Subcutaneous abdominal adipose tissue (tissue), 5 donors: ENCODE measurements at regions not wholly inside any gene's neighbourhood (a gene's known extent, or its start where the extent isn't known, plus 50 kb on each side); places are given as distances from the start of the nearest gene placed in this dataset.
"Not testable (repeated sequence)": the region's sequence is repeated elsewhere in the genome, so short reads cannot be mapped to it uniquely, and the experiment has no call there.

Source experiments
- H3K27ac ChIP-seq: one replicate; pipeline ENCODE4 v1.7.0; 2013; ENCODE audit warnings: low read depth, mild to moderate bottlenecking, inconsistent platforms, low read length, moderate library complexity
- H3K27me3 ChIP-seq, 5 donors: one replicate each; pipeline ENCODE4 v1.7.0; 2013; ENCODE audit warnings: low read length in 5 of 5, inconsistent platforms in 1 of 5; ENCODE audit not compliant: control insufficient read depth in 5 of 5, insufficient read depth in 4 of 5
- H3K36me3 ChIP-seq, 5 donors: one replicate each; pipeline ENCODE4 v1.7.0; 2013; ENCODE audit warnings: low read length in 5 of 5; ENCODE audit not compliant: control insufficient read depth in 5 of 5, insufficient read depth in 5 of 5
- H3K4me1 ChIP-seq, 5 donors: one replicate each; pipeline ENCODE4 v1.7.0; 2013; ENCODE audit warnings: low read length in 5 of 5, mild to moderate bottlenecking in 3 of 5, moderate library complexity in 1 of 5; ENCODE audit not compliant: control insufficient read depth in 5 of 5, insufficient read depth in 5 of 5
- H3K4me3 ChIP-seq, 5 donors: one replicate each; pipeline ENCODE4 v1.7.0; 2013; ENCODE audit warnings: low read length in 5 of 5, low read depth in 1 of 5
- H3K9ac ChIP-seq, 5 donors: one replicate each; pipeline ENCODE4 v1.7.0; 2013; ENCODE audit warnings: low read length in 5 of 5, mild to moderate bottlenecking in 4 of 5, moderate library complexity in 3 of 5
- H3K9me3 ChIP-seq, 5 donors: one replicate each; pipeline ENCODE4 v1.7.0; 2013; ENCODE audit warnings: low read length in 5 of 5; ENCODE audit not compliant: control insufficient read depth in 5 of 5
- donor health status: healthy.
- donor health status: healthy.
- donor health status: healthy.
- donor health status: healthy.
- donor health status: healthy.

DNA sequence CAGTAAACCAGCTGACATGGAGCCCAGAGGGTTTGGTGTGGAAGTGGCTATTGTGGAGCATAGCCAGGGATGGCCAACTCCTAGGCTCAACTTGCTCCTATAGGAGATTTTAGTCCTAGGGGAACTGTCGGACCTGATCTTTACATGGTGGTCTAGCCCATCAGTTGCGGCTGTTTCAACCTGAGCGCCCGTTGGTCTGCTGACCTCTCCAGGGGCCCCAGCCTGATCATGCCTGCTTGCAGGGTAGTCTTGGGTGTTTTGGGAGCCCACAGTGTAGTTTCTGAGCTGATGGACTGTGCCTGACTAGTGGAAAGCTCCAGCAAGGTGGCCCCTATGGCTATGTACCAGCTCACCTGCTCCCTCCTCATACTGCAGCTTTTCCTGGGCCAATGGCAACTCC lies 597.0 kb downstream of the IQCM start:
- Histone ChIP-seq H3K9me3 (peaks cover 7 to 34% (median 12%) of the 10 kb centered on the region in 5 donors), H3K4me3 (no peak overlapping the region), H3K27ac (no peak overlapping the region), H3K4me1 (no peaks in the 10 kb centered on the region), H3K9ac (no peak overlapping the region), H3K36me3 (no peaks in the 10 kb centered on the region), H3K27me3 (no peaks in the 10 kb centered on the region)

DNA sequence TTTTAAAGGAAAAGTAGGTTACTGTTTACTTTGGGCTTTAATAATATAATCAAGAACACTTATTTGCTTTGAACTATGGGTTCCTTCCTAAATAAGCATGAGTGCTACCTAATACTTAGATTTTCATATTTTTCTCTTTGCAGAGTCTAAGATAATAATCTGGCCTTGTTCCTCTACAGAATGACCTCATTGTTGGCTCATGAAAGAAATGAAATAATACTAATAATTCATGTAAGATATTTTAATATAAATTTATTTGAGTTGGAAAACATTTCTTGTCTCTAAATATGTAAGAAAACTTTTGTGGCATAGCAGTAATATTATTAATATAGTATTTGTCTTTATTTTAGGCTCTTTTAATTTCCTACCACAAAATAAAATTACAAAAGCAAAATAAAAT lies 601.3 kb downstream of the IQCM start:
- Histone ChIP-seq H3K36me3 (no peaks in the 10 kb centered on the region), H3K4me3 (no peak overlapping the region), H3K9ac (no peak overlapping the region)

DNA sequence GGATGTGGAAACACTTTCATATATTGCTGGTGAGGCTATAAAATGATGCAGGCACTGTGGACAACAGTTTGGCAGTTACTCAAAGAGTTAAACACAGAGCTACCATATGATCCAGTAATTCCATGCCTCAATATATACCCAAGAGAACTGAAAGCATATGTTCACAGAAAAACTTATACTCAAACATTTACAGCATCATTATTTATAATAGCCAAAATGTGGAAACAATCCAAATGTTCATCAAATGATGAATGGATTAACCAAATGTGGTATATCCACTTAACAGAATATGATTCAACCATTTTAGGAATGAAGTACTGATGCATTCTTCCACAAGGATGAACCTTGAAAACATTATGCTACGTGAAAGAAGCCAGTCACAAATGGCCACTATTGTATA lies 603.8 kb downstream of the IQCM start:
- H3K9me3 ChIP-seq: no peaks in the 10 kb centered on the region
- H3K4me3 ChIP-seq: no peak overlapping the region
- H3K27me3 ChIP-seq: no peaks in the 10 kb centered on the region
- H3K36me3 ChIP-seq: no peaks in the 10 kb centered on the region
- H3K4me1 ChIP-seq: no peaks in the 10 kb centered on the region
- no peak overlapping the region for H3K9ac ChIP-seq
- no peak overlapping the region for H3K27ac ChIP-seq

More for the DNA sequence above, 601.3 kb downstream of the IQCM start:
- Histone ChIP-seq H3K27me3 (no peaks in the 10 kb centered on the region), H3K9me3 (peaks cover 0 to 8% (median 4%) of the 10 kb centered on the region in 5 donors), H3K27ac (no peak overlapping the region), H3K4me1 (no peaks in the 10 kb centered on the region)

DNA sequence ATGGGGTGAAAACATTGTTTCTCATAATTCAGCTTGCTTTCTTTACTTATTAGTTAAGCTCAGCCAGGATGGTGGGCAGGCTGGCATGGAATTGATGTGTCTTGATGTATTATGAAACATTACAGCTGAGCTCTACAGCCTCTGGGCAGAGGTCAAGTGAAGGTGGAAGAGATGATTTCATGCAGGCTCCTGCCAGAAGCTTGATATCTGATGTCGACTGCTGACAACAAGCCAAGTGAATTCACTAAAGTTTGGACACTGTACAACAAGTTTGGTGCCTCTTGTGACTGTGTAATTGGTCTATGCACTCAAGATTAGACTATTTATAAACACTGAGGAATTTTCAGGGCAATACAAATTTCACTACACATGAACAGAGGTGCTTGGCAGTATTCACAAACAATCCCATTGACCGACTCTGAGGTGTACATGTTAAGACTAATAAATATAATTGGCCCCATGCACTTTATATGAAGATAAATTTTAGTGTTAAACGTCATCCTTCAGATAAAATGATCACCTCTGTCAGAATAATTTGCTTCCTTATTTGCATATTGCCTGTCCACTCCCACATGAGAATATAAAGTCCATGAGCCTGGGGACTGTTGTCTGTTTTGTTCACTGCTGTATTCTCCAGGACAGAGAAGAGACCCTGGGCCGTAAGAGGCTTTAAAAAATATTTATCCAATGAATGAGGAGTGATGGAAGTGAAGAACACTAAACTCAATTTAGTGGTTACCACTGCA lies 612.2 kb downstream of the IQCM start:
- H3K27me3 ChIP-seq: no peaks in the 10 kb centered on the region
- no peaks in the 10 kb centered on the region for H3K9me3 ChIP-seq
- peaks cover 0 to 9% (median 6%) of the 10 kb centered on the region in 5 donors for H3K4me1 ChIP-seq
- no peaks in the 10 kb centered on the region for H3K36me3 ChIP-seq
- H3K9ac ChIP-seq: no peak overlapping the region
- H3K27ac ChIP-seq: no peak overlapping the region
- no peak overlapping the region for H3K4me3 ChIP-seq

DNA sequence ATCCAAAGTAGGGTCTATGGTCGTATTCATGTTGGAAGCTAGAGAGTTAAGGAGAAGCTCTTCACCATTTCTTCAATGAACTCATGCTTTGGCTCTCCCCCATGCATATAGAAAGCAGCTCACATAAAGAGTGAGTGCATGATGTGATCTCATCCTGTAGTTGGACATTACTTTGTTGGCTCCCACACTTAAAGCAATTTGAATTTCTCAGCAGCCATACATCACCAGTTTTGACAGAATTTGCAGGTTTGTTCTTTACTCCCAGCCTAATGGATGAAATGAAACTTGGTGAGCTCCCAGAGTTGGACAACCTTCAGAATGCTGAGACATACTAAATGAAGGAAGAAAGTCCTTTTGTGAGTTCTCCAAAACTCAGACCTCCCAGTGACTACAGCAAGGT lies 613.5 kb downstream of the IQCM start:
- Histone ChIP-seq H3K27ac (no peak overlapping the region), H3K4me1 (peaks cover 0 to 9% (median 6%) of the 10 kb centered on the region in 5 donors), H3K27me3 (no peaks in the 10 kb centered on the region), H3K36me3 (no peaks in the 10 kb centered on the region), H3K9me3 (no peaks in the 10 kb centered on the region), H3K4me3 (no peak overlapping the region), H3K9ac (no peak overlapping the region)

DNA sequence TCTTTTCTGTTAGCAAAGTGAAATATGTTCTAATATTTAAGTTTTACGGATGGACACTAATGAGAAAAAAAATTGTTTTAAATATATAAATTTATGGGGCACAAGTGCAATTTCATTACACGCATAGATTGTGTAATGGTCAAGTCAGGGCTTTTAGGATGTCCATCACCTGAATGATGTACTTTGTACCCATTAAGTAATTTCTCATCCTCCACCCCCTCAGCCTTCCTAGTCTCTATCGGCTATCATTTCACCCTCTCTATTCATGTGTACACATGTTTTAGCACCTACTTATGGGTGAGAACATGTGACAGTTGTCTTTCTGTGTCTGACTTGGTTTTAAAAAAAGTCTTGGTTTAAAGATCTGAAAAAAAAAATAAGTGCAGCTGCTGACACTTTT lies 616.0 kb downstream of the IQCM start:
- H3K4me3 ChIP-seq: no peak overlapping the region
- H3K27ac ChIP-seq: no peak overlapping the region
- peaks cover 0 to 9% (median 6%) of the 10 kb centered on the region in 5 donors for H3K4me1 ChIP-seq
- H3K9ac ChIP-seq: no peak overlapping the region
- no peaks in the 10 kb centered on the region for H3K27me3 ChIP-seq
- H3K9me3 ChIP-seq: no peaks in the 10 kb centered on the region
- no peaks in the 10 kb centered on the region for H3K36me3 ChIP-seq

DNA sequence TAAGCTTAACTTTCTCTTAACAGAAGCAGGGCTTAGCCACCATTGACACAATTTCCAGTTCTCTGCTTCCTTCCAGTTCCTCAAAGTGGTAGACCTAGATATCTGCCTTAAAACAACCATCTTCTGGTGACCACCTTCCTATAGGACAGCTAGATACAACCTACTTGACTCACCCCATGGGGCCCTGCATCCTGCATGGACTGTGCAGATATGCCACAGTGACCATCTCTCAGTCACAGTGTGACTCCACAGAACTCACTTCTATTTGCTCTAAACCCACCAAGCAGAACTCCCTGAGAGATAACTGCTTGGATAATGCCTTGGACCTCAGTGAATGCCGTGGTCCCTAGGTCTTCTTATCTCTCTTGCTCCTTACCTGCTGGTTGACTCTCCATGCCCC lies 621.6 kb downstream of the IQCM start:
- Histone ChIP-seq H3K36me3 (no peaks in the 10 kb centered on the region), H3K9me3 (no peaks in the 10 kb centered on the region), H3K27ac (no peak overlapping the region), H3K4me3 (no peak overlapping the region), H3K9ac (no peak overlapping the region), H3K4me1 (no peaks in the 10 kb centered on the region), H3K27me3 (no peaks in the 10 kb centered on the region)

DNA sequence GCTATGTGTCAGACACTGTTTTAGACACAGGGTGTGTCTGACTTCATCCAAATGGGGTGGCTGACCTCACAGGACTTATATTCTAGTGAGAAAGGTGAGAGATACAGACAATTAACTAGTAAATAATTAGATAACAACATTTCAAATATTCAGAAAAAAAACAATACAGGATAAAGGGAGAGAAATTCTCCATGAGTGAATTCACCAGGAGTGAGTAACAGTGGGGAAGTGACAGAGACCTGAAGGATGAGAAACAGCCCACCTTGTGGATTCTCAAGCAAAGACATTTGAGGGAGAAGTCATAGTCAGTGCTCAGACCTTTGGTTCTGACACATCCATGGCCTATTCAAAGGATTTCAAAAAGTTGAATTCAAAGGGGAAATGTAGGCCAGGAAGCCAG lies 627.9 kb downstream of the IQCM start:
- Histone ChIP-seq H3K27me3 (no peaks in the 10 kb centered on the region), H3K9me3 (no peaks in the 10 kb centered on the region), H3K4me1 (peaks cover 0 to 9% (median 4%) of the 10 kb centered on the region in 5 donors)

DNA sequence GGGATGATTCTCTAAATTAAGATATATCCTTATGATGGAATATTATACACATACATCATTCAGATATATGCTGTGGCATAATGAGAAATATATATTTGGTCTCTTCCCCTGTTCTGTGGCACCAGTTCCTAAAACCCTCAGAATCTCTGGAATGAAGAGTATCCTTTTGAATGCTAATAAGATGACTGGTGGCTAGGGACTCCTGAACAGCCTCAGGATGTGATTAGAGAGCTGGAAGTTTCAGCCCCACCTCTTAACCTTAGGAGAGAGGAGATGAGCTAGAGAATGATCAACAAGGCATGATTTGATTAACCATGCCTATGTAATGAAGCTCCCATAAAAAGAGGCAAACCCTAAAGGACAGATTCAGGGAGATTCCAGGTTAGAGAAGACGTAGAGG lies 632.0 kb downstream of the IQCM start:
- H3K27ac ChIP-seq: no peak overlapping the region
- H3K9ac ChIP-seq: no peak overlapping the region
- H3K4me1 ChIP-seq: peaks cover 0 to 9% (median 4%) of the 10 kb centered on the region in 5 donors

More for the DNA sequence above, 627.9 kb downstream of the IQCM start:
- no peak overlapping the region for H3K27ac ChIP-seq
- no peak overlapping the region for H3K4me3 ChIP-seq
- no peaks in the 10 kb centered on the region for H3K36me3 ChIP-seq
- no peak overlapping the region for H3K9ac ChIP-seq

DNA sequence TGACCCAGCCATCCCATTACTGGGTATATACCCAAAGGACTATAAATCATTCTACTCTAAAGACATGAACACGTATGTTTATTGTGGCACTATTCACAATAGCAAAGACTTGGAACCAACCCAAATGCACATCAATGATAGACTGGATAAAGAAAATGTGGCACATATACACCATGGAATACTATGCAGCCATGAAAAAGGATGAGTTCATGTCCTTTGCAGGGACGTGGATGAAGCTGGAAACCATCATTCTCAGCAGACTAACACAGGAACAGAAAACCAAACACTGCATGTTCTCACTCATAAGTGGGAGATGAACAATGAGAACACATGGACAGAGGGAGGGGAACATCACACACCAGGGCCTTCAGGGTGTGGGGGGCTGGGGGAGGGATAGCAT lies 634.2 kb downstream of the IQCM start:
- H3K9me3 ChIP-seq, H3K27ac ChIP-seq, H3K27me3 ChIP-seq, H3K4me1 ChIP-seq, H3K4me3 ChIP-seq, H3K9ac ChIP-seq, H3K36me3 ChIP-seq: not testable (repeated sequence)

More for the DNA sequence above, 632.0 kb downstream of the IQCM start:
- Histone ChIP-seq H3K9me3 (no peaks in the 10 kb centered on the region), H3K36me3 (no peaks in the 10 kb centered on the region), H3K27me3 (no peaks in the 10 kb centered on the region), H3K4me3 (no peak overlapping the region)
